ENCODE measurements at regions not wholly inside any gene's neighbourhood (a gene's known extent, or its start where the extent isn't known, plus 50 kb on each side); places are given as distances from the start of the nearest gene placed in this dataset.

GRCh38 chr20:51183451-51183850 is 160.5 kb upstream of the KCNG1 start:
- no peak for TF ChIP-seq CTCF (IDR thresholded peaks at IDR 0.05; ENCODE audit: insufficient read depth, low read depth, low read length, missing control alignments)
- no peak for DNase-seq (ENCODE audit: low read depth)

GRCh38 chr20:51182571-51182970 is 159.7 kb upstream of the KCNG1 start:
- no peak for DNase-seq (ENCODE audit: low read depth)
- TF ChIP-seq CTCF (IDR thresholded peaks at IDR 0.05; ENCODE audit: insufficient read depth, low read depth, low read length, missing control alignments): no peak

More at GRCh38 chr20:51183451-51183850, 160.5 kb upstream of the KCNG1 start:
- H3K4me3 ChIP-seq (ENCODE audit: low read depth, low read length): no peak overlapping the region

GRCh38 chr20:51178153-51178552 is 155.2 kb upstream of the KCNG1 start:
- no peak for TF ChIP-seq CTCF (IDR thresholded peaks at IDR 0.05; ENCODE audit: insufficient read depth, low read depth, low read length, missing control alignments)
- no peak for DNase-seq (ENCODE audit: low read depth)
- no peak overlapping the region for H3K4me3 ChIP-seq (ENCODE audit: low read depth, low read length)

More at GRCh38 chr20:51182571-51182970, 159.7 kb upstream of the KCNG1 start:
- H3K4me3 ChIP-seq (ENCODE audit: low read depth, low read length): no peak overlapping the region

- no peak for DNase-seq (ENCODE audit: low read depth)
- TF ChIP-seq CTCF (IDR thresholded peaks at IDR 0.05; ENCODE audit: insufficient read depth, low read depth, low read length, missing control alignments): no peak
- H3K4me3 ChIP-seq (ENCODE audit: low read depth, low read length): no peak overlapping the region
These were observed 154.0 kb upstream of the KCNG1 start for GRCh38 chr20:51176876-51177275.

- no peak for TF ChIP-seq CTCF (IDR thresholded peaks at IDR 0.05; ENCODE audit: insufficient read depth, low read depth, low read length, missing control alignments)
These were observed 153.5 kb upstream of the KCNG1 start for GRCh38 chr20:51176446-51176845.

GRCh38 chr20:51175724-51176123 is 152.8 kb upstream of the KCNG1 start:
- no peak for TF ChIP-seq CTCF (IDR thresholded peaks at IDR 0.05; ENCODE audit: insufficient read depth, low read depth, low read length, missing control alignments)
- no peak for DNase-seq (ENCODE audit: low read depth)
- H3K4me3 ChIP-seq (ENCODE audit: low read depth, low read length): no peak overlapping the region

More at GRCh38 chr20:51176446-51176845, 153.5 kb upstream of the KCNG1 start:
- no peak for DNase-seq (ENCODE audit: low read depth)
- no peak overlapping the region for H3K4me3 ChIP-seq (ENCODE audit: low read depth, low read length)

- no peak for TF ChIP-seq CTCF (IDR thresholded peaks at IDR 0.05; ENCODE audit: insufficient read depth, low read depth, low read length, missing control alignments)
- no peak overlapping the region for H3K4me3 ChIP-seq (ENCODE audit: low read depth, low read length)
- DNase-seq (ENCODE audit: low read depth): no peak
These were observed 152.2 kb upstream of the KCNG1 start for GRCh38 chr20:51175156-51175555.

All from GM12865 (cell line).